Prostate gland (tissue), 2 donors: ENCODE measurements at regions not wholly inside any gene's neighbourhood (a gene's known extent, or its start where the extent isn't known, plus 50 kb on each side); places are given as distances from the start of the nearest gene placed in this dataset.

Experiments used
- CTCF ChIP-seq, 4 experiments: fragments of 200-600 bp in 2 of 4; fragments of 450-650 bp in 2 of 4; sonication (generic) in 2 of 4; IDR thresholded peaks; 1 replicate in 3 of 4; 2 replicates in 1 of 4; pipeline ENCODE4 v1.5.1; 2016 to 2019; ENCODE audit warnings: antibody characterized with exemption in 4 of 4, mild to moderate bottlenecking in 2 of 4, moderate library complexity in 2 of 4
- POLR2A ChIP-seq: fragments of 450-650 bp; IDR thresholded peaks from one replicate; pipeline ENCODE4 v1.6.1; 2016; ENCODE audit warnings: antibody characterized with exemption, mild to moderate bottlenecking

- no peak for TF ChIP-seq CTCF (IDR thresholded peaks at IDR 0.05)
- no peak for TF ChIP-seq POLR2A
These were observed 366.9 kb downstream of the CMPK2 start for GRCh38 chr2:6498841-6499240.
